Mucosa of rectum (tissue), 2 donors: ENCODE measurements at regions not wholly inside any gene's neighbourhood (a gene's known extent, or its start where the extent isn't known, plus 50 kb on each side); places are given as distances from the start of the nearest gene placed in this dataset.
A peak's percentile ranks its signal among the peaks of the same experiment; 100 is the strongest.
"Not testable (repeated sequence)": the region's sequence is repeated elsewhere in the genome, so short reads cannot be mapped to it uniquely, and the experiment has no call there.

Experiments
- H3K27ac ChIP-seq, 2 donors: one replicate each; pipeline ENCODE4 v1.7.0; 2013; ENCODE audit warnings: inconsistent platforms in 2 of 2, low read depth in 2 of 2, low read length in 2 of 2
- H3K27me3 ChIP-seq, 2 donors: one replicate each; pipeline ENCODE4 v1.7.0; 2013; ENCODE audit warnings: low read length in 2 of 2; ENCODE audit not compliant: control insufficient read depth in 2 of 2, insufficient read depth in 2 of 2
- H3K36me3 ChIP-seq, 2 donors: one replicate each; pipeline ENCODE4 v1.7.0; 2013; ENCODE audit warnings: low read length in 2 of 2; ENCODE audit not compliant: control insufficient read depth in 2 of 2, insufficient read depth in 2 of 2
- H3K4me1 ChIP-seq, 2 donors: one replicate each; pipeline ENCODE4 v1.7.0; 2013; ENCODE audit warnings: low read length in 2 of 2, mild to moderate bottlenecking in 1 of 2; ENCODE audit not compliant: control insufficient read depth in 2 of 2, insufficient read depth in 2 of 2
- H3K4me3 ChIP-seq, 2 donors: one replicate each; pipeline ENCODE4 v1.7.0; 2013; ENCODE audit warnings: low read length in 2 of 2
- H3K9ac ChIP-seq, 2 donors: one replicate each; pipeline ENCODE4 v1.7.0; 2013; ENCODE audit warnings: low read length in 2 of 2, low read depth in 1 of 2, mild to moderate bottlenecking in 1 of 2
- H3K9me3 ChIP-seq, 2 donors: one replicate each; pipeline ENCODE4 v1.7.0; 2013; ENCODE audit warnings: low read length in 2 of 2; ENCODE audit not compliant: control insufficient read depth in 2 of 2
- donor health status: healthy.
- donor health status: Normal muscosa, but diverticular disease.

DNA sequence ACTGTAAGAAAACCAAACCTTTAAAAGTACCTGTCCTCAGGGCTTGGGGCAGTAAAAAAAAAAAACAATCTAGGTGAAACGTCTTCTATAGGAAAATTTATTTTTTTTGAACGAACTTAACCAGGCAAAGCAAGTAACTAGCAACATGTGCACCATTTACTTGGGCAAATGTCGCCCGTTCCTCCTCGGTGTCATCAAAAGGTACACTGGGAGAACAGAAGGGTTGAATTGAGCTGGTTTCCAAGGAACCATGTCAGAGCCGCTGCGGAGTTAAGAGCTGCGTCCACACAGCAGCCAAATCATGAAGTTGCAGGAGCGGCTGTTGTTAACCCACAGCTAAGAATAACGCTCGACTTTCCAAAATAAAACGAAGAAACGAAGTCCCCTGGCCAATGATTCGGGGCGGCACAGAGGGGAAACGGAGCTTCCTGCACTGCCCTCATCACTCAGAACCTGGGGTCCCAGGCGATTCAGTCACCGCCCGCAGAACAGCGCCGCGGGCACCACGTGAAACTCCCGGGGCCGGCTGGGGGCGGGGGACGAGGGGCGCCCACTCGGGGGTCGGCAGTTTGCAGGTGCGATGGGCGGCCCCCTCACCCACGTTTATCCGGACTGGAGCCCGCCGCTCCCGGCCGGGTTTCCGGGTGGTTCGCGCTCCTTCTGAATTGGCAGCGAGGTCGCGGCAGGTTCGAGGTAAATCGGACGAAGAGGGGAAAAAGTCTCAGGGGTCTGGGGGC, 53.6 kb upstream of the PLGLB1 start:
- H3K36me3 ChIP-seq, H3K27me3 ChIP-seq, H3K4me1 ChIP-seq, H3K9me3 ChIP-seq: not testable (repeated sequence)
- Histone ChIP-seq H3K27ac (peak overlapping the region; percentile 78 to 79), H3K9ac (peak overlapping the region; percentile 68), H3K4me3 (peak overlapping the region; percentile 69 to 78)

GRCh38 chr2:87075791-87076252, 54.2 kb upstream of the PLGLB1 start:
- Histone ChIP-seq H3K27ac (peak overlapping the region; percentile 78 to 79), H3K9ac (peak overlapping the region; percentile 41 to 68)
- H3K9me3 ChIP-seq: not testable (repeated sequence)

GRCh38 chr2:87076253-87077123, 54.8 kb upstream of the PLGLB1 start:
- Histone ChIP-seq H3K4me3 (peak overlapping the region; percentile 78 to 79), H3K27ac (peak overlapping the region; percentile 79 to 83), H3K9ac (peak overlapping the region; percentile 15 to 74)
- H3K27me3 ChIP-seq, H3K9me3 ChIP-seq, H3K36me3 ChIP-seq, H3K4me1 ChIP-seq: not testable (repeated sequence)

More at GRCh38 chr2:87075791-87076252, 54.2 kb upstream of the PLGLB1 start:
- not testable (repeated sequence) for H3K36me3 ChIP-seq, H3K27me3 ChIP-seq, H3K4me1 ChIP-seq
- peak overlapping the region; percentile 67 to 69 for H3K4me3 ChIP-seq

GRCh38 chr2:87077124-87077446, 55.4 kb upstream of the PLGLB1 start:
- Histone ChIP-seq H3K9ac (peak overlapping the region in 1 of 2 donors; percentile 74), H3K27ac (peak overlapping the region; percentile 79 to 83), H3K4me3 (peak overlapping the region; percentile 78 to 79)
- H3K9me3 ChIP-seq, H3K27me3 ChIP-seq, H3K36me3 ChIP-seq, H3K4me1 ChIP-seq: not testable (repeated sequence)

DNA sequence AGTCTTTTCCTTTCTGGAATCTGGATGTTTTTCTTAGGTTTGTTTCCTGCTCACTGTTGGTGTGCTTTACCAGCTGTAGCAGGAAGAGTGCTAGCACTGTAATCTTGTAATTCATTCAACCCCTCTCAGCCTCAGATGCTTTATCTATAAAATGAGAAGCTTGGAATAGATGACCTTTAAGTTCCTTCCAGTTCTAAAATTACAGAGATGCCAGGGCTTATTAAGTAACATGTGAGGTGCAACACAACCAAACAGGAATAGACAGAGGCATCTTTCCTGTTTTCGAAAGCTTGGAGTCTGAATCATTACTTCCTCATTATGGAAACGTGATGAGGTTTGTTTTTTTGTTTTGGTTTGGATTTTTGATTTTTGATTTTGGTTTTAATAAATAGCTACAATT, 60.1 kb upstream of the PLGLB1 start:
- H3K4me1 ChIP-seq, H3K9ac ChIP-seq, H3K36me3 ChIP-seq, H3K27ac ChIP-seq, H3K27me3 ChIP-seq, H3K4me3 ChIP-seq, H3K9me3 ChIP-seq: not testable (repeated sequence)

- H3K4me1 ChIP-seq, H3K9me3 ChIP-seq, H3K36me3 ChIP-seq, H3K9ac ChIP-seq, H3K27me3 ChIP-seq, H3K27ac ChIP-seq, H3K4me3 ChIP-seq: not testable (repeated sequence)
These were observed 66.4 kb upstream of the PLGLB1 start for GRCh38 chr2:87088079-87088478.

DNA sequence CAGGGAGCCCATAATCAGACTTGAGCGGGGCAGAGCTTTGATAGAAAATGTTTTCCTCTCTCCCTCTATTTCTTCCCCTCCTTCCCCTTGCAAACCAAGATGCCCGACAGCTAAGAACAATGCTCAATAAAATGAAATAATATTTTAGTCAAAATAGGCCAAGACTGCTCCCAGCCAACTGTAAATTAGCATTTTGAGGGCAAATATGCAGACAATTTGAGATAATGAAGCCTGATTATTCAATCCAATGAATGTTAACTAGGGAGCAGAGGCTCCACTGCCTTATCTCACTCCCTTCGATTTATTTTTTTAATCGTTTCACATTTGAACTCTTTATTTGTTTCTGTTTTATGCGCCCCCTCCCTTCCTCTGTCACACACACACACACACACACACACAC, 67.8 kb upstream of the PLGLB1 start:
- not testable (repeated sequence) for H3K27me3 ChIP-seq, H3K9me3 ChIP-seq, H3K36me3 ChIP-seq, H3K27ac ChIP-seq, H3K4me1 ChIP-seq, H3K9ac ChIP-seq, H3K4me3 ChIP-seq

DNA sequence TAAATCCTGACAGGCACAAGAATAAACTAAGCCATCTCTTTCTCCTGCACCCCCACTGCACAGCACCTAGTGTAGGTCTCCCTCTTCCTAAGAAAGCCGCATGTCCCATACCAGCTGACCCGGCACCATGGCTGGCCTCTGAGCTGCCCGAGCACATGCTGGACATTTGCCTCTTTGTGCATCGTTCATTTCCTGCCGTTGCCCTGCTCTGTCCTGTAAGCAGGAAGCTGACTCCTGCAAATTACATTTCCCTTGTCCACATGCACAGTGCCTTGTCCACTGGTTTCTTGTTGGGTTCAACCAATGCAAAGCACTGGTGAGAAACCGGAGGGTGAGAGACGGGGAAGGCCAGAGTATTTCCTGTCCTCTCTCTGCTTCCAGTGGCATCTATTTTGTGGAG, 71.6 kb upstream of the PLGLB1 start:
- H3K4me1 ChIP-seq, H3K4me3 ChIP-seq, H3K36me3 ChIP-seq, H3K27ac ChIP-seq, H3K9me3 ChIP-seq, H3K9ac ChIP-seq, H3K27me3 ChIP-seq: not testable (repeated sequence)

DNA sequence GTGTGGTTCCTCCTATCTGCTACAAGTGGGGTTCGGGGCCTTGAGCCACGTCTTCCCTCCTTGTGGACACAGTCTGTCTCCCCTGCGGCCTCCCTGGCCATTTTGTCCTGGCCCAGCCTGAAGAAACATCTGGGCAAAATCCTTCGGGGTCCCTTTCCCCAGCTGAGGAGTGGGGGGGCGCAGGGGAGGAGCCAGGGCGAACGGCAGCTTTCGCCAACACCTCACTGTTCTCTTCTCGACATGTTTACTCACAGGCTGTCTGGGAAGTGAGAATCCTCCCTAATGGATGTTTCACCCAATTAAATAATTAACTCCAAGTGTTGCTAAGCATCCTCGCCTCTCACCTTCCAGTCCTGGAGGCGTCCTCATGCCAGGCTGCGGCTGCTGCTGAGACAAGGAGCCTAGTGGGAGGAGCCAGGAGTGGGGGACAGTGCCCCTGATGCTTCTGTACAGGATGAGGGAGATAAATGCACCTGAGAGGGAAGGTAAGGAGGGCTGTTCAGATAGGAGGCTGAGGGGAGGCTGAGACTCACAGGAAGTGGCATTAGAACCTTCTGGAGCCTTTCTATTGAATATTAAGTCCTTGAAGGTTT, 72.4 kb upstream of the PLGLB1 start:
- H3K36me3 ChIP-seq, H3K27me3 ChIP-seq, H3K4me3 ChIP-seq, H3K4me1 ChIP-seq, H3K9ac ChIP-seq, H3K9me3 ChIP-seq, H3K27ac ChIP-seq: not testable (repeated sequence)

DNA sequence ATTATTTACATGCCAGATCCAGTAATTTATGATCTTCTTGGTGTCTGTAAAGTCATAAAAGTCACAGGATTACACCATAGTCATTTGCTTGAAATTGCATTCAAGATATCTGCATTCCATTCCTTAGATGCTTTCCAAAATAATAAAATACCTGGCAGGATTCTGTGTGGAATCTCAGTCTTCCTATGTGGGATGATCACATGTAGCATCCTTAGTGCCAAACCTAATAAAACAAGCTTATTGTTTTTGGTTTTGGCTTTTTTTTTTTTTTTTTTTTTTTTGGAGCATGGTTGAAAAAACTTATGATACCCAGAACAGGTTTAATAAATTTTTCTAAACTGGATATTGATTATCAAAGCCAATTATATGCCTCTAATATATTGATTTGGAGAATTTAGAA, 74.2 kb upstream of the PLGLB1 start:
- not testable (repeated sequence) for H3K27me3 ChIP-seq, H3K4me3 ChIP-seq, H3K36me3 ChIP-seq

More for the DNA sequence above, 74.2 kb upstream of the PLGLB1 start:
- not testable (repeated sequence) for H3K27ac ChIP-seq, H3K9me3 ChIP-seq, H3K4me1 ChIP-seq, H3K9ac ChIP-seq
